ENCODE measurements at regions not wholly inside any gene's neighbourhood (a gene's known extent, or its start where the extent isn't known, plus 50 kb on each side); places are given as distances from the start of the nearest gene placed in this dataset.
"Not testable (repeated sequence)": the region's sequence is repeated elsewhere in the genome, so short reads cannot be mapped to it uniquely, and the experiment has no call there.

- Histone ChIP-seq H3K9me2 (replicated peaks; ENCODE audit: insufficient read depth, low read length) (no peaks in the 10 kb centered on the region), H4K20me1 (ENCODE audit: insufficient read depth, low read depth, low read length) (0 out of 2 replicates have a peak, but pooled peaks cover 3% of the 10 kb centered on the region), H3K27ac (ENCODE audit: low read length) (no peak overlapping the region), H3K4me3 (ENCODE audit: low read length) (no peak overlapping the region), H3K79me2 (ENCODE audit: low read length) (no peaks in the 10 kb centered on the region), H3K4me1 (ENCODE audit: low read length) (peaks cover 17% of the 10 kb centered on the region), H3K36me3 (ENCODE audit: insufficient read depth, low read length) (no peaks in the 10 kb centered on the region), H3K9me3 (ENCODE audit: low read length) (no peaks in the 10 kb centered on the region), H3K9ac (ENCODE audit: low read length) (no peak overlapping the region), H2AFZ (ENCODE audit: low read length) (no peak overlapping the region), H3K4me2 (ENCODE audit: low read depth, low read length, poor library complexity, severe bottlenecking) (no peak overlapping the region), H3K27me3 (ENCODE audit: low read length) (no peaks in the 10 kb centered on the region)
- no peak for DNase-seq
Observed at GRCh38 chr22:22697377-22698117, 53.1 kb downstream of the GGTLC2 start.

GRCh38 chr22:22698263-22698750, 53.9 kb downstream of the GGTLC2 start:
- Histone ChIP-seq H3K4me2 (ENCODE audit: low read depth, low read length, poor library complexity, severe bottlenecking) (no peak overlapping the region), H3K9me3 (ENCODE audit: low read length) (no peaks in the 10 kb centered on the region), H4K20me1 (ENCODE audit: insufficient read depth, low read depth, low read length) (no peaks in the 10 kb centered on the region), H3K4me1 (ENCODE audit: low read length) (peaks cover 12% of the 10 kb centered on the region), H3K9ac (ENCODE audit: low read length) (no peak overlapping the region), H3K79me2 (ENCODE audit: low read length) (no peaks in the 10 kb centered on the region), H3K9me2 (replicated peaks; ENCODE audit: insufficient read depth, low read length) (no peaks in the 10 kb centered on the region), H2AFZ (ENCODE audit: low read length) (no peak overlapping the region), H3K27ac (ENCODE audit: low read length) (no peak overlapping the region), H3K36me3 (ENCODE audit: insufficient read depth, low read length) (no peaks in the 10 kb centered on the region), H3K27me3 (ENCODE audit: low read length) (no peaks in the 10 kb centered on the region), H3K4me3 (ENCODE audit: low read length) (no peak overlapping the region)
- DNase-seq: peak; percentile 62

GRCh38 chr22:22700631-22701030, 56.2 kb downstream of the GGTLC2 start:
- peaks cover 19% of the 10 kb centered on the region for H3K4me1 ChIP-seq (ENCODE audit: low read length)
- no peaks in the 10 kb centered on the region for H3K36me3 ChIP-seq (ENCODE audit: insufficient read depth, low read length)
- DNase-seq: no peak
- no peaks in the 10 kb centered on the region for H3K9me2 ChIP-seq (replicated peaks; ENCODE audit: insufficient read depth, low read length)
- H3K79me2 ChIP-seq (ENCODE audit: low read length): no peaks in the 10 kb centered on the region
- H2AFZ ChIP-seq (ENCODE audit: low read length): no peak overlapping the region
- no peaks in the 10 kb centered on the region for H3K9me3 ChIP-seq (ENCODE audit: low read length)
- H3K27ac ChIP-seq (ENCODE audit: low read length): no peak overlapping the region
- no peak overlapping the region for H3K9ac ChIP-seq (ENCODE audit: low read length)
- H3K4me2 ChIP-seq (ENCODE audit: low read depth, low read length, poor library complexity, severe bottlenecking): no peak overlapping the region
- H3K4me3 ChIP-seq (ENCODE audit: low read length): no peak overlapping the region
- no peaks in the 10 kb centered on the region for H3K27me3 ChIP-seq (ENCODE audit: low read length)
- H4K20me1 ChIP-seq (ENCODE audit: insufficient read depth, low read depth, low read length): no peaks in the 10 kb centered on the region

- not testable (repeated sequence) for H3K27ac ChIP-seq (ENCODE audit: low read length); H3K27me3 ChIP-seq (ENCODE audit: low read length); H3K9me2 ChIP-seq (replicated peaks; ENCODE audit: insufficient read depth, low read length); H3K9me3 ChIP-seq (ENCODE audit: low read length); H3K36me3 ChIP-seq (ENCODE audit: insufficient read depth, low read length); DNase-seq; H4K20me1 ChIP-seq (ENCODE audit: insufficient read depth, low read depth, low read length); H3K4me2 ChIP-seq (ENCODE audit: low read depth, low read length, poor library complexity, severe bottlenecking); H3K4me3 ChIP-seq (ENCODE audit: low read length); H3K79me2 ChIP-seq (ENCODE audit: low read length); H3K9ac ChIP-seq (ENCODE audit: low read length); H2AFZ ChIP-seq (ENCODE audit: low read length)
- H3K4me1 ChIP-seq (ENCODE audit: low read length): peaks cover 19% of the 10 kb centered on the region
Observed at GRCh38 chr22:22701557-22701956, 57.1 kb downstream of the GGTLC2 start.

- no peaks in the 10 kb centered on the region for H3K9me2 ChIP-seq (replicated peaks; ENCODE audit: insufficient read depth, low read length)
- no peak overlapping the region for H2AFZ ChIP-seq (ENCODE audit: low read length)
- no peaks in the 10 kb centered on the region for H3K79me2 ChIP-seq (ENCODE audit: low read length)
- H4K20me1 ChIP-seq (ENCODE audit: insufficient read depth, low read depth, low read length): no peaks in the 10 kb centered on the region
- no peak overlapping the region for H3K4me2 ChIP-seq (ENCODE audit: low read depth, low read length, poor library complexity, severe bottlenecking)
- H3K9me3 ChIP-seq (ENCODE audit: low read length): no peaks in the 10 kb centered on the region
- no peak overlapping the region for H3K27ac ChIP-seq (ENCODE audit: low read length)
- H3K36me3 ChIP-seq (ENCODE audit: insufficient read depth, low read length): no peaks in the 10 kb centered on the region
- no peak overlapping the region for H3K9ac ChIP-seq (ENCODE audit: low read length)
- peak; percentile 73 for DNase-seq
- H3K27me3 ChIP-seq (ENCODE audit: low read length): no peaks in the 10 kb centered on the region
- no peak overlapping the region for H3K4me3 ChIP-seq (ENCODE audit: low read length)
- peaks cover 18% of the 10 kb centered on the region for H3K4me1 ChIP-seq (ENCODE audit: low read length)
Observed at GRCh38 chr22:22702237-22703202, 58.1 kb downstream of the GGTLC2 start.

- Histone ChIP-seq H3K27me3 (ENCODE audit: low read length) (no peaks in the 10 kb centered on the region), H3K9me2 (replicated peaks; ENCODE audit: insufficient read depth, low read length) (no peaks in the 10 kb centered on the region), H3K9me3 (ENCODE audit: low read length) (no peaks in the 10 kb centered on the region), H3K36me3 (ENCODE audit: insufficient read depth, low read length) (no peaks in the 10 kb centered on the region), H3K9ac (ENCODE audit: low read length) (no peak overlapping the region), H3K4me2 (ENCODE audit: low read depth, low read length, poor library complexity, severe bottlenecking) (no peak overlapping the region), H4K20me1 (ENCODE audit: insufficient read depth, low read depth, low read length) (no peaks in the 10 kb centered on the region), H2AFZ (ENCODE audit: low read length) (no peak overlapping the region), H3K4me1 (ENCODE audit: low read length) (peaks cover 16% of the 10 kb centered on the region), H3K27ac (ENCODE audit: low read length) (no peak overlapping the region), H3K79me2 (ENCODE audit: low read length) (no peaks in the 10 kb centered on the region), H3K4me3 (ENCODE audit: low read length) (no peak overlapping the region)
- DNase-seq: no peak
Observed at GRCh38 chr22:22703203-22703570, 58.8 kb downstream of the GGTLC2 start.

GRCh38 chr22:22703715-22704114, 59.3 kb downstream of the GGTLC2 start:
- no peak overlapping the region for H2AFZ ChIP-seq (ENCODE audit: low read length)
- H3K4me1 ChIP-seq (ENCODE audit: low read length): peaks cover 12% of the 10 kb centered on the region
- no peaks in the 10 kb centered on the region for H3K79me2 ChIP-seq (ENCODE audit: low read length)
- no peaks in the 10 kb centered on the region for H3K9me3 ChIP-seq (ENCODE audit: low read length)
- H3K27ac ChIP-seq (ENCODE audit: low read length): no peak overlapping the region
- H4K20me1 ChIP-seq (ENCODE audit: insufficient read depth, low read depth, low read length): no peaks in the 10 kb centered on the region
- no peak overlapping the region for H3K4me2 ChIP-seq (ENCODE audit: low read depth, low read length, poor library complexity, severe bottlenecking)
- H3K9ac ChIP-seq (ENCODE audit: low read length): no peak overlapping the region
- H3K4me3 ChIP-seq (ENCODE audit: low read length): no peak overlapping the region
- no peaks in the 10 kb centered on the region for H3K27me3 ChIP-seq (ENCODE audit: low read length)
- no peaks in the 10 kb centered on the region for H3K36me3 ChIP-seq (ENCODE audit: insufficient read depth, low read length)
- DNase-seq: no peak
- no peaks in the 10 kb centered on the region for H3K9me2 ChIP-seq (replicated peaks; ENCODE audit: insufficient read depth, low read length)
